ENCODE measurements at regions not wholly inside any gene's neighbourhood (a gene's known extent, or its start where the extent isn't known, plus 50 kb on each side); places are given as distances from the start of the nearest gene placed in this dataset.

DNA sequence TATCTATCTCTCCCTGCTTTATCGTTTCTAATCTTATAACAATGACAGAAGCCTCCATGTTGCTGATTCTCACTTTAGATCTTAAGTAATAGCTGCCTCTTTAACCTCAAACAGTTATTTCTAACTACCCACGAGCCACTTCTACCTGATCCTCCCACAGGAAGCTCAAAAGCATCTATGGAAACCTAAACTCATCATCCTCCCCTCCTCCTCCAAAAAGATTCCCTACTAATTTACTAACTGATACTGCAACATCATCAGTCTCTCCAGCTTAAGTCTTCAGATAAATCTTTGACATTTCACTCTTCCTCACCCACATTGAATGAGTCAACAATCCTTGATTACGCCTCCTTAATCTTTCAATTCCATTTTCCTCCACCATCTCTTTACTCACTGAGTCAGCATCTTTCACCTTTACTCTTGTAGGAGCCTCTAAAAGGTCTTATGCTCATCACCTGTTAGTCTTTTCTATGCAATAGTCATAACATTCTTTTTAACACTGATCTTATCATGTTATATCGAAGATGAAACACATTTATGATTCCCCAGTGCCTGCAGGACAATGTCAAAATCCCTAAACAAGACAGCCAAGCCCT lies 526.7 kb upstream of the CDH4 start:
- DNase-seq: no peak

GRCh38 chr20:60727425-60727824 lies 524.6 kb upstream of the CDH4 start:
- DNase-seq: no peak

GRCh38 chr20:60728705-60729104 lies 523.4 kb upstream of the CDH4 start:
- DNase-seq: no peak

DNA sequence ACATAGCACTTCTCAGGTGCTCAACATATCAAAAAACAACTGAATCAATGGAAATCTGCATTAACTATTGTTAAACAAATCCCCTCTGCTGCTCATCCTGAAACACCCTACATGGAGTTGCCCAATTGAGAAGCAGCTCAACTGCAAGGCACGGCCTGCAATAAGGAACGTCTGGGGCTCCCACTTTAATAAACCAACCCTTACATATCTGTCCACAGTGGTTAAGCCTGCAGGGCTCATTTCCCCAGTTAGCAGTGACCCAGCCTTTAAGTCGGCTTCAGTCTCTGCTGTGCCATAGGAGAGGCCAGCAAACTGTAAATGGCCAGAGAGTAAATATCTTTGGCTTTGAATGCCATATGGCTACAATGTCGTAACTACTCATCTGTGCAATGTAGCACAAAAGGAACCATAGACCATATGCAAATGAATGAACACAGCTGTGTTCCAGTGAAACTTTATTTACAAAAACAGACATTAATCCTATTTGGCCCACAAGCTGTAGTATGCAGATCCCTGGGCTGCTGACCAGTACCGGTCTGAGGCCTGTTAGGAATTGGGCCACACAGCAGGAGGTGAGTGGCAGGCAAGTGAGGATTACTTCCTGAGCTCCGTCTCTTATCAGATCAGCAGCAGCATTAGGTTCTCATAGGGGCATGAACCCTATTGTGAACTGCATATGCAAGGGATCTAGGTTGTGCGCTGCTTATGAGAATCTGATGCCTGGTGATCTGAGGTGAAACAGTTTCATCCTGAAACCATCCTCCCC lies 522.7 kb upstream of the CDH4 start:
- DNase-seq: no peak

GRCh38 chr20:60732322-60732721 lies 519.7 kb upstream of the CDH4 start:
- no peak for DNase-seq

- DNase-seq: no peak
These were observed 504.0 kb upstream of the CDH4 start for GRCh38 chr20:60748086-60748485.

GRCh38 chr20:60749804-60750602 lies 502.1 kb upstream of the CDH4 start:
- no peak for DNase-seq

GRCh38 chr20:60750909-60751308 lies 501.2 kb upstream of the CDH4 start:
- DNase-seq: no peak

GRCh38 chr20:60751826-60752225 lies 500.2 kb upstream of the CDH4 start:
- DNase-seq: no peak

DNA sequence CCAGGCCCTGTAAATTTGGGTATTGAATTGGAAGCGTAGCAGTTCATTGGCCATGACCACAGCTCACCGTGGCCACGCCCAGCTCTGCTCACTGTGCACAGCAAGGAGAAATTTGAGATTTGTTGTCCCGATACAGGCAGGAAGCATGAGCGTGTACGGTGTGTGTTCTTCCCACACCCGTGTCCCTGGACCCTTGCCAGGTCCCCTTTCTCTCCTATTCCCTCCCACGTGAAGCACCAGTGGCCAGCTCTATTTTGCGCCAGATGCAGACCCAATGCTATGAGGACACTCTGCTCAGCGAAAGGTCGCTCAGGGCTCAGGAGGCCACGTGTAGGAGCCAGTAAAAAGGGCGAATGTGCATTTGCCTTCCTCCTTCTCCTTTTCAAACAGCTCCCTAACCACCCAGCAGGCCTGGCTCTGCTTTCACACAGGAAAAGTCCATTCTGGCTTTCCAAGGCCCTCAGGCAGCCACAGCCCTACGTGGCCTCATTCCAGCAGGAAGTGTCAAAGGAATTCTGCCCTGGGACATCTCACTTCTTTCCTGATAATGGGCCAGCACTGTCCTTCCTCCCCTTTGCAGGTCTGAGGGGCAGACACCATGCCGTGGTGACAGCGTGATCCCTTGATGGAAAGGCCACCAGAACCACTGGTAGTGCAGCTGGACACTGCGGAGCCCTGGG lies 499.2 kb upstream of the CDH4 start:
- no peak for DNase-seq

- no peak for DNase-seq
These were observed 497.2 kb upstream of the CDH4 start for GRCh38 chr20:60754856-60755255.

DNA sequence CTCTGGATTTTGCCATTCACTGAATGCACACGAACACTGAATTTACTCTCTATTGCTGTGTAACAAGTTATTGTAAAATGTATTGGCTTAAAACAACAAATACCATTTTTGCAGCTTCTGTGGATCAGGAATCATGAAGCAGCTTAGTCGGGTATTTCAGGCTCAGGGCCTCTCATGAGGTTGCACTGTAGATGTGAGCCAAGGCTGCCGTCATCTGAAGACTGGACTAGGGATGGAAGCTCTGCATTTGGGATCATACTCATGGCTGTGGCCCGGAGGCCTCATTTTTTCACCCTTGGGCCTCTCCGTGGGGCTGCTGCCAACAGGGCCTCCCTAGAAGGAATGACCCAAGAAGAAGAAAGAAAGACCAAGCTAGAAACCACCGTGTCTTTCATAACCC lies 492.4 kb upstream of the CDH4 start:
- no peak for DNase-seq

DNA sequence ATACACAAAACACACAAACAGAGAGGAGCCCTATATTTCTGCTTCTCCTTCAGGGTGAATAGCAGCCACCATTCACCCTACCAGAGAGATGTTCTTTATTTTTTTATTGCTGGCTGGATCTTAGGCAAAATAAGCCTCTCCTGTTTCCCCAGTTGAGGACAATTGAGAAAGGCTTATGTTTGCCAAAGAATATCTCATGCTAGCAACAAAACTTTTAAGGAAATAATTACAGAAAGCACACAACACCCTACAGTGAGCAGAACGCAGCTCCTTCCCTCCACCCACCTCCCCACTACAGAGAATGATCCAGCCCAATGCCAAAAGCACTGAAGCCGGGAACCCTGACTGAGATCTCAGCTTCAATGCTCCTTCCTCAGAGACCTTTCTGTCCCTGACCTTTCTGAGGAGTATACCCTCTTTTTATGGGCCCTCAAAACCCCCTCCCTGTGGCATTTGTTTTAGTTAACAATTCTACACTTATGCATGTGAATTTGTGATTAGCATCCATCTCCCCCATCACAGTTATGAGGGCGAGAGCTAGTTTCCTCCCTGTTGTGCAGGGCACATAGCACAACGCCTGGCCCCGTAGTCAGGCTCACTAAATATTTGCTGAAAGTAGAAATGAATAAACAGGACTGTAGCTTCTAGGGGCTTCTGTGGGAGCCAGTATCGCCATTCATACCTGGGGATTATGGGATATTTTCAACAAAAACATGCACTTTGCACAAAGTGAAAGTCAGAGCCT lies 491.6 kb upstream of the CDH4 start:
- no peak for DNase-seq

DNA sequence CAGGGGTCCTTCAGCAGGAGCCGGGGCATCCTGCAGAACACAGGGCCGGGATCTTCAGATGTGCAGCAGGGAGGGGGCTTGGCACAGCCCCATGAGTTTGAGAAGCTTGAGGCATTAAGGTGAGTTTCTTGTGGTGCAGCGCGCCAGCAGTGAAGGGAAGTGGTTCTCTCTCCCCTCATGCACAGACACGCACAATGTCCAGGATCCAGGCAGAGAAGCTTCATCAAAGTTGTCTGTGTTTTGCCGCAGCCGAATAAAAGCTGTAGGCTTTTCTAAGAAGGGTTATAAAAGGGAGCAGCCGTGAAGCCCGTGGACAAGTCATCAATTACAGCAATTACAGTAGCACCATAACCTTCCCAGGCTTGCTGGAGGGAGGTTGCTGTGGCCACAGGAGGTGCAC lies 491.0 kb upstream of the CDH4 start:
- DNase-seq: no peak

DNA sequence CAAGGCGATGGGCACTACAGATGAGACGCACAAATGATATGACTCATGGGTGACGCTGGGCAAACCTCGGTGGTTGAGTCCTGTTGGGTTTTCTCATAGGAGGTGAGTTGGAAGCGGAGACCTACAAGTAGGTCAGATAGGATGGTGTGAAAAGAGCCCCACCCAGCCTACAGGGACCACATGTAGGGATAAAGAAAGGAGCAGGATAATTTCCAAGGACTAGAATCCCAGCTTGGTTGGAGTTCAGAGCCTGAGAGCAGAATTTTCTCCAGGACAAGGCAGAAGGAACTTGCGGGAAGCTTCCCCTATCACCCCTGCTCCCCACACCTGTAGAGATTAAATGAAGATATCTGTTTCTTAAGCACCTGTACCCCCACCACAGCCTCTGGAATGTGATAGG lies 489.7 kb upstream of the CDH4 start:
- DNase-seq: no peak

GRCh38 chr20:60764328-60764727 lies 487.7 kb upstream of the CDH4 start:
- DNase-seq: no peak

- no peak for DNase-seq
These were observed 487.3 kb upstream of the CDH4 start for GRCh38 chr20:60764771-60765170.

DNA sequence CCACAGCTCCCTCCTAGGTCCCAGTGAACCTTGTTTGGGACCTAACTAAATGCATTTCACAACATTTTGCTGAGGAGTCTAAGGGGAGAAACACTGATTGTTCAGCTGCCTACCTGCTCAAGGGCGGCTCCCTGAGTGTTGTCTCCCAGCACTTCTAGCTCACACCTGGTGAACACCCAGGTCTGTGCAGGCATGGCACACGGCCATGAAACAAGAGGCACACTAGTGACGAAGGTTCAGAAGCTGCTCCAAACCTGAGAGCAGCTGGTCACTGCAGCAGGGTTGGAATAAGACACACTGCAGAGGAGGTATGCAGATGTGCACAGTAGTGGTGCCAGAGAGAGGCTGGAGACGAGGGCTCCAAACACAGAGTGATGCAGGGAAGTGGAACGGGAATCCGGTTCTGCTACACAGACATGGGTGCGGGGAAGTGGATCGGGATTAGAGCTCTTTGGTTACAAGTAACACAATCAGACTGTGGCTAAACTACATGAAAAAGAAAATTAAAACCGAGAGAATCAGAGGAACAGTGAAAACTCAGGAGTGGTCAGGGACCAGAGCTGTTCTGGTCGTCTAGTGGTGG lies 486.1 kb upstream of the CDH4 start:
- DNase-seq: no peak

- no peak for DNase-seq
These were observed 483.8 kb upstream of the CDH4 start for GRCh38 chr20:60768216-60768615.

DNA sequence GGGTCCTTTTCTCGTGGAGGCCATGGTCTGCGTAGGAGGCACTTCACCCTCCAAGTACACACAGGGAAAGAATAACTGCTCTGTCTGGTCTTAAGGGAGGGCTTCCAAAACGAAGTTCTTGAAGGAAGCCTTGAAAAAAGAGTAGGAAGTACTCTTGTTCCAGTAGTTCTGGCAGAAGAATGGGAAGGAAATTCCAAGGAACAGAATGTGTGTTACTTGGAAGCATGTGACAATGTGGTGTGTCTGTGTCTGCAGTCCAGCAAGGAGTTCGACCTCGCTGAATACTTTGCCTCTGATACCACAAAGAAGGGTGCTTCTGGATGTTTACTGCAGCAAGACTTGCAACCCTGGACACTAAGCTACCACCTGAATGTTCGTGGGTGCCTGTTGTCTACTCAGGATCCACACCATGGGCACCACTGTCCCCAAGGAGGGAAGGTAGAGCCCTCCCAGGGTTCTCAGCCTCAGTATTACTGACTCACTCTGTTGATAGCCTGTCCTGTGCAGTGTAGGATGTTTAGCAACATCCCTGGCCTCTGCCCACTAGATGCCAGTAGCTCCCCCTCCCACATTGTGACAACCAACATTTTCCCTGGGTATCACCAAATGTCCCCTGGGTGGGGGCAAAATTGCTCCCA lies 471.6 kb upstream of the CDH4 start:
- no peak for DNase-seq

- no peak for DNase-seq
These were observed 469.0 kb upstream of the CDH4 start for GRCh38 chr20:60782959-60783625.
